A549 (cell line): ENCODE measurements at regions not wholly inside any gene's neighbourhood (a gene's known extent, or its start where the extent isn't known, plus 50 kb on each side); places are given as distances from the start of the nearest gene placed in this dataset.

Experiments
- ATAC-seq, 2 experiments: fragments of 200-7000 bp in 1 of 2; fragments of >200 bp in 1 of 2; cut with Nextera tagmentation in 1 of 2; cut with Tn5 transposase in 1 of 2; 3 replicates each; pipeline versions ENCODE4 v1.8.0 to v1.9.1; 2018 to 2020; ENCODE audit warnings: mild to moderate bottlenecking in 1 of 2, moderate library complexity in 1 of 2
- CTCF ChIA-PET: fragments of 300-600 bp; sonication (Branson Sonifier 250); formaldehyde crosslinking; extraction: SDS; loops from one replicate; lab custom pipeline; 2021; ENCODE audit warnings: antibody characterized with exemption, inconsistent platforms; lab: Yijun Ruan, JAX
- POLR2A ChIA-PET: fragments of 350-600 bp; formaldehyde crosslinking; extraction: SDS; loops from one replicate; lab custom pipeline; 2021; ENCODE audit warnings: antibody characterized with exemption, inconsistent platforms; lab: Yijun Ruan, JAX
- DNase-seq, 2 experiments: peaks; one replicate each; pipeline versions ENCODE4 v3.0.0 to v3.0.0-alpha.2; 2011 to 2016; ENCODE audit warnings: low read depth in 1 of 2, low spot score in 1 of 2
- FAIRE-seq: peaks from 2 replicates; lab custom pipeline; 2011; peaks lifted over from hg19 to GRCh38; lab: Jason Lieb, UNC
- H3K27ac ChIP-seq, 2 experiments: fragments of >200 bp; sonication (Bioruptor Twin); formaldehyde crosslinking; 3 replicates each; pipeline ENCODE4 v1.5.1; 2016 to 2017
- H3K4me1 ChIP-seq: fragments of >200 bp; sonication (Bioruptor Twin); formaldehyde crosslinking; 3 replicates; pipeline ENCODE4 v1.6.1; 2016
- H3K4me2 ChIP-seq: fragments of >200 bp; sonication (Bioruptor Twin); formaldehyde crosslinking; 3 replicates; pipeline ENCODE4 v1.6.1; 2016
- H3K4me3 ChIP-seq: fragments of >200 bp; sonication (Bioruptor Twin); formaldehyde crosslinking; 3 replicates; pipeline ENCODE4 v1.5.1; 2016
- H3K9me3 ChIP-seq: fragments of >200 bp; sonication (Bioruptor Twin); formaldehyde crosslinking; 3 replicates; pipeline ENCODE4 v1.6.1; 2016
- ATOH8 ChIP-seq: fragments of 250-450 bp; sonication (Bioruptor Pico); IDR thresholded peaks from 2 replicates; pipeline ENCODE4 v1.5.0; 2020; ENCODE audit warnings: low read depth, mild to moderate bottlenecking, moderate library complexity
- CBX8 ChIP-seq: fragments of 200-600 bp; sonication (generic); IDR thresholded peaks from 2 replicates; pipeline ENCODE4 v1.6.1; 2016
- CEBPB ChIP-seq, 2 experiments: fragments of >200 bp in 1 of 2; sonication (Bioruptor Twin) in 1 of 2; formaldehyde crosslinking in 1 of 2; IDR thresholded peaks; 2 replicates each; pipeline ENCODE4 v1.6.1; 2012 to 2016
- CHD2 ChIP-seq: fragments of 150-350 bp; IDR thresholded peaks from 2 replicates; pipeline ENCODE4 v1.6.1; 2014; ENCODE audit warnings: low read length; ENCODE audit not compliant: partially characterized antibody
- E2F6 ChIP-seq: IDR thresholded peaks from 2 replicates; pipeline ENCODE4 v1.6.1; 2012; ENCODE audit warnings: low read depth, borderline replicate concordance
- EHF ChIP-seq: fragments of 250-450 bp; sonication (Bioruptor Pico); IDR thresholded peaks from 2 replicates; pipeline ENCODE4 v1.5.0; 2020; ENCODE audit warnings: mild to moderate bottlenecking
- ELK1 ChIP-seq: fragments of 150-350 bp; IDR thresholded peaks from 2 replicates; pipeline ENCODE4 v1.6.1; 2014; ENCODE audit warnings: low read depth, mild to moderate bottlenecking, low read length
- EP300 ChIP-seq, 2 experiments: fragments of >200 bp; sonication (Bioruptor Twin); formaldehyde crosslinking; IDR thresholded peaks; 2 replicates in 1 of 2; 3 replicates in 1 of 2; pipeline ENCODE4 v1.6.1; 2016 to 2017
- ESRRA ChIP-seq: fragments of 150-350 bp; IDR thresholded peaks from 2 replicates; pipeline ENCODE4 v1.6.1; 2014; ENCODE audit warnings: mild to moderate bottlenecking, low read length, borderline replicate concordance
- GATA3 ChIP-seq: IDR thresholded peaks from 2 replicates; pipeline ENCODE4 v1.6.1; 2012; ENCODE audit warnings: borderline replicate concordance
- HEYL ChIP-seq: fragments of 250-450 bp; sonication (Bioruptor Pico); IDR thresholded peaks from 2 replicates; pipeline ENCODE4 v1.8.0; 2021; ENCODE audit warnings: mild to moderate bottlenecking, moderate library complexity
- JUNB ChIP-seq: fragments of >200 bp; sonication (Bioruptor Twin); formaldehyde crosslinking; IDR thresholded peaks from 2 replicates; pipeline ENCODE4 v1.6.1; 2016
- KDM5A ChIP-seq: fragments of 200-600 bp; sonication (generic); IDR thresholded peaks from 2 replicates; pipeline ENCODE4 v1.6.1; 2016; ENCODE audit warnings: antibody characterized with exemption, mild to moderate bottlenecking
- MAX ChIP-seq: IDR thresholded peaks from 2 replicates; pipeline ENCODE4 v1.6.1; 2012
- MYC ChIP-seq: IDR thresholded peaks from 2 replicates; pipeline ENCODE4 v1.6.1; 2012; ENCODE audit warnings: mild to moderate bottlenecking, inconsistent platforms, low read length, improper control_type of control experiment, borderline replicate concordance
- PBX3 ChIP-seq: IDR thresholded peaks from 2 replicates; pipeline ENCODE4 v1.6.1; 2012
- POLR2AphosphoS2 ChIP-seq: conservative IDR thresholded peaks from 2 replicates; pipeline ENCODE4 v1.6.1; 2012; ENCODE audit warnings: low read length, improper control_type of control experiment, inconsistent platforms
- REST ChIP-seq: fragments of 200-600 bp; sonication (generic); IDR thresholded peaks from 2 replicates; pipeline ENCODE4 v1.6.1; 2016; ENCODE audit warnings: antibody characterized with exemption, mild to moderate bottlenecking, moderate library complexity
- ZFP36 ChIP-seq: fragments of 450-650 bp; IDR thresholded peaks from 2 replicates; pipeline ENCODE4 v1.6.1; 2014; ENCODE audit warnings: borderline replicate concordance; ENCODE audit not compliant: partially characterized antibody
- ZSCAN20 ChIP-seq: fragments of 250-450 bp; sonication (Bioruptor Pico); IDR thresholded peaks from 2 replicates; pipeline ENCODE4 v1.8.0; 2022; ENCODE audit warnings: mild to moderate bottlenecking, moderate library complexity
- WGBS: methylation state at CpG from one replicate; pipeline ENCODE4 v1.1.6; 2017; ENCODE audit errors: missing lambda C conversion rate; 5-methylcytosine and 5-hydroxymethylcytosine counted together

GRCh38 chr10:29959586-29959985 lies 99.8 kb downstream of the JCAD start:
- DNase-seq (no peak), ATAC-seq (no peak), FAIRE-seq (no peak)
- 89% methylated on average over 18 of the region's 18 CpGs for whole genome bisulfite sequencing
- peaks cover 6% of the 10 kb centered on the region; the same call in 1 of the 3 replicates for H3K9me3 ChIP-seq
- POLR2A ChIA-PET, result no interaction called here
- CTCF ChIA-PET, result no interaction called here
- no peak overlapping the region for H3K27ac ChIP-seq
- H3K4me2 ChIP-seq, result no peak overlapping the region
- TF ChIP-seq HEYL (CRISPR knock-in tag) (no peak), JUNB (no peak), CHD2 (no peak), POLR2AphosphoS2 (no peak), EHF (CRISPR knock-in tag) (no peak), CEBPB (IDR thresholded peaks at IDR 0.05) (no peak), ZSCAN20 (CRISPR knock-in tag) (no peak), E2F6 (no peak), PBX3 (no peak), ATOH8 (no peak), GATA3 (no peak), REST (no peak), ESRRA (no peak), MYC (no peak), ZFP36 (no peak)
- 0 out of 3 replicates have a peak, but pooled peaks cover 3% of the 10 kb centered on the region for H3K4me1 ChIP-seq
- no peak overlapping the region for H3K4me3 ChIP-seq

GRCh38 chr10:29958440-29958839 lies 100.9 kb downstream of the JCAD start:
- H3K9me3 ChIP-seq, result peaks cover 6% of the 10 kb centered on the region; the same call in 1 of the 3 replicates
- H3K4me3 ChIP-seq, result no peak overlapping the region
- DNase-seq, result no peak
- no peak for TF ChIP-seq MAX
- 0 out of 3 replicates have a peak, but pooled peaks cover 3% of the 10 kb centered on the region for H3K4me1 ChIP-seq
- H3K27ac ChIP-seq, result peak overlapping the region in 1 of 2 experiments; percentile 55; a peak in 3 of 6 replicates
- no peak for FAIRE-seq
- ChIA-PET CTCF (no interaction called here), POLR2A (no interaction called here)
- ATAC-seq, result no peak
- 92% methylated on average over 4 of the region's 4 CpGs for WGBS
- H3K4me2 ChIP-seq, result peak overlapping the region; percentile 16; the same call in 1 of the 3 replicates

GRCh38 chr10:29957907-29958331 lies 101.5 kb downstream of the JCAD start:
- 17% methylated on average over 4 of the region's 4 CpGs for WGBS
- no peak for TF ChIP-seq ELK1
- no peak for TF ChIP-seq EP300 (IDR thresholded peaks at IDR 0.05)
- TF ChIP-seq CBX8, result no peak
- no peak for TF ChIP-seq KDM5A
- peak in 1 of 2 experiments; percentile 47; a peak in 2 of 4 replicates for TF ChIP-seq CEBPB (IDR thresholded peaks at IDR 0.05)
- TF ChIP-seq, all 56 proteins: peak for 1
- H3K4me1 ChIP-seq, result 0 out of 3 replicates have a peak, but pooled peaks cover 3% of the 10 kb centered on the region
- ChIA-PET POLR2A (no interaction called here), CTCF (no interaction called here)
- DNase-seq (no peak), ATAC-seq (no peak; a peak in 1 of 6 replicates), FAIRE-seq (no peak)
- peaks cover 6% of the 10 kb centered on the region; the same call in 1 of the 3 replicates for H3K9me3 ChIP-seq
- no peak overlapping the region for H3K4me3 ChIP-seq
- H3K27ac ChIP-seq, result peak overlapping the region in 1 of 2 experiments; percentile 62; a peak in 2 of 6 replicates
- peak overlapping the region; percentile 16; the same call in 1 of the 3 replicates for H3K4me2 ChIP-seq
